GM18511 (cell line): ENCODE measurements at regions not wholly inside any gene's neighbourhood (a gene's known extent, or its start where the extent isn't known, plus 50 kb on each side); places are given as distances from the start of the nearest gene placed in this dataset.

Source experiments
- ATAC-seq: cut with Tn5 transposase; IDR thresholded peaks from one replicate; pipeline ENCODE4 v1.9.1; 2021; ENCODE audit warnings: mild to moderate bottlenecking, moderate library complexity; ENCODE audit not compliant: unreplicated experiment

DNA sequence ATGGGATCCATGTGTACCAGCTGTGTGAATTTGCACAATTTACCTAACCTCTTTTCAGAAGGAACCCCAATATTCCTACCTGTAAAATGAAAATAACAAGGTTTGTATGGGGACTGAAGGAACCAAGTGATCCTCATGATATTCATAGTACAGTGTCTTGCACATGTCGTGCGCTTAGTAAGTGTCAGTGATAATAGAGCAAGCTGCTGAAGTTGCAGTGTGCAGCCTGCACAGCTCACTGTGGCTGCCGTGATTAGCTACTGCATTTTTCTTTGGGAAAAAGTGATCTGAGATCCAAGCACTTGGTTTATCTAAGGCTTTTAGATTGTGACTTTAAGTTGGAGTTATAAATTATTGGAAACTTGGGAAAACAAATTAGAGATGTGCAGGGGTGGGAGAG, 135.9 kb upstream of the FRY start:
- no peak for ATAC-seq

GRCh38 chr13:31896427-31896826, 135.1 kb upstream of the FRY start:
- ATAC-seq: peak; percentile 69

GRCh38 chr13:31898378-31899071, 133.0 kb upstream of the FRY start:
- ATAC-seq: no peak

GRCh38 chr13:31901985-31902384, 129.6 kb upstream of the FRY start:
- ATAC-seq: no peak

GRCh38 chr13:31903111-31903815, 128.3 kb upstream of the FRY start:
- ATAC-seq: no peak

DNA sequence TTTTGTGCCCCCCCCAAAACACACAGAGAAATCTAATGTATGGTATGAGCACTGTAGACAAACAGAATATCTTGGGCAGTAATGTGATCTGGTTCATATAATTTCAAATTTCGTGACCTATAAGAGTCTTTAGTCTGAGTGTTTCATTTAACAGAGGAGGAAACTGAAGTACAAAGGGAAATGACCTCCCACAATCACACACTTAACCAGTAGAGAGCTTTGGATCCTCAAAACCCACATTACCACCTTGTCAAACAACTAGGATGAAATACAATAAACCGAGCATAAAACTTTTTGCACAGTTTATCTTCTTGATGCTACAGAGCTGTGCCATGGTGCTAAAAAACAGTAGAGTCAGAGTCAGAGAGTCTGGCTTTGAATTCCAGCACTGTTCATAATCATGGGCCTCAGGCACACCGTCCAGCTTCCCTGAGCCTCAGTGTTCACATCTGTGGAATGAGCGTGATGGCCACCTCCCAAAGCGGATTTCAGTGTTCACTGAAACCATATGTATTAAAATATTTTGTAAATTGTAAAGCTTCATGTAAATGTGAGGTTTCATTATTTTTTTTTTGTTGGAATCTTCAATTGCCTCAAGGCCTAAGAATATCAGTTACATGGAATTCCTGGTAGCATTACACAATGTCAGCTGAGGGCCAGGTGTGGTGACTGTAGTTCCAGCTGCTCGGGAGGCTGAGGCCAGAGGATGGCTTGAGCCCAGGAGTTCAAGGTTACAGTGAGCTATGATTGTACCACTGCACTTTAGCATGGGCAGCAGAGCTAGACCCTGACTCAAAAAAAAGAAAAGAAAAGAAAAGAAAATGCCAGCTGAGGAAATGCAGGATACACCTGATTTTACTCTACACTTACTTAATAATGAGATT, 126.4 kb upstream of the FRY start:
- no peak for ATAC-seq

DNA sequence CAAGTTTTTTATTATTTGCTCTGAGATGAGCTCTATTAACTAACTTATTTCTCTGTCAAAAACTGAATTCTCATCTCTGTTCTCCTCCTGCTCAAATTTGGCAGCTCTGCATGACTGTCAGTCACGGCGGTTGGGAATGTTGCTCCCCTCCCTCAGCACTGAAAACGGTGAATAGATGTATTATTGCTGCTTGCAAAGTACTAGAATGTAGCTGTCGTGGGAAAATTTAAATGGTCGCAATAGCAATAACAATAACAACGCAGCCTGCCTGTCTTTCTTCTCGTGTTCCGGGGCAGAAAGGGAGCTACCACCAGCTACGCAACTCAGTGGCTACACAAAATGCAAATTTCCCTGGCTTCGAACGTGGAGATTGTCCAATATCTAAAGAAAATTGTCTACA, 125.6 kb upstream of the FRY start:
- no peak for ATAC-seq

- no peak for ATAC-seq
Observed at GRCh38 chr13:31908696-31909411, 122.7 kb upstream of the FRY start.

GRCh38 chr13:31909864-31910551, 121.6 kb upstream of the FRY start:
- peak; percentile 45 for ATAC-seq

- no peak for ATAC-seq
Observed at GRCh38 chr13:31910633-31911032, 120.9 kb upstream of the FRY start.

DNA sequence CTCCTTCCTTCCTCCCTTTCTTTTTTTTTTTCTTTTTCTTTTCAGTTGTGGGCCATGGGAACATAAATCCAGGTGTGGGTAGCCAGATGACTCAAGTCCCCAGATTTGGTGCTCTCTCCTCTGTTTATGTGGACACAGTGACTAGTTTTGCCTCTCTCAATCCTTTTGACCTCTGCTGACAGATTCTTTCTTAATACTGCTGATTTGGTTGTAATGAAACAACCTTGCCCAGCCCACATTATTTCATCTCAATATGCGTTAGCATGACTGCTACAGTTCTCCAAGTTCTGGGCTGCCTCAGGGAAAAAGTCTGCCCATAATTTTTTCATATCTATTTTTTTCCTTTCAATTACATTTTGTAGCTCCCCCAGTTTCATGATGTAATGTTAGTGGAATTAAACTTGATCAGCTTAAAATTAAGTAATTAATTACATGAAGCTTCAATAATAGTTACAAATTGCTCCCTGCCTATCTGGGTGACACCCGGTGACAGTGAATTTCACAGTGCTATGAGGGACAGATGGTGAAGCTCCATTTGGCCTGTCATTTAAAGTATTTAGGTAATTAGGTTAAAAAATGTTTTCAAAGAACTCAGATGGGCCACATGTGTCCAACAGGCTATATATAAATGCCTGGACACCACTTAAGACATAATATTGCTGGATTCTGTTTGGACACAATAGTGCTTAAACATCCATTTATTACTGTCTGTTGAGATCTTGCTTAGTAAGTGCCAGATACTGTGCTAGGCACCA, 118.8 kb upstream of the FRY start:
- no peak for ATAC-seq

DNA sequence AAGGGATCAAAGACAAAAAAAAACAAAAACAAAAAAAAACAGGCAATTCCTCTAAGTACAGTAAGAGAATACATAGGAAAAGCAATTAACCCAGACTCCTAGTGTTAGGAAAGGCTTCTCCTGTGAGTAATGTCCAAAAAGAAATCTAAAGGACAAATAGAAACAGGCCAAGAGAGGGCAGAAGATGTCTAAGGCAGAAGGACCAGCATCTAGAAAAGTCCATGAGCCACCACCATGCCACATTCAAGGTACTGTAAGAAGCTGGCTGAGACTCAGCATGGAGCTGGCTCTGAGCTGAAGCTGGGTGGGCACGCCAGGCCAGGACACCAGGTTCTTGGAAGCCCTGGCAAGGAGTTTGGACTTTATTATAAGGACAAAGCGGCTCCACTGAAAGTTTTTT, 118.1 kb upstream of the FRY start:
- no peak for ATAC-seq

- no peak for ATAC-seq
Observed at GRCh38 chr13:31914843-31915242, 116.7 kb upstream of the FRY start.

- ATAC-seq: no peak
Observed at GRCh38 chr13:31918707-31919106, 112.9 kb upstream of the FRY start.

DNA sequence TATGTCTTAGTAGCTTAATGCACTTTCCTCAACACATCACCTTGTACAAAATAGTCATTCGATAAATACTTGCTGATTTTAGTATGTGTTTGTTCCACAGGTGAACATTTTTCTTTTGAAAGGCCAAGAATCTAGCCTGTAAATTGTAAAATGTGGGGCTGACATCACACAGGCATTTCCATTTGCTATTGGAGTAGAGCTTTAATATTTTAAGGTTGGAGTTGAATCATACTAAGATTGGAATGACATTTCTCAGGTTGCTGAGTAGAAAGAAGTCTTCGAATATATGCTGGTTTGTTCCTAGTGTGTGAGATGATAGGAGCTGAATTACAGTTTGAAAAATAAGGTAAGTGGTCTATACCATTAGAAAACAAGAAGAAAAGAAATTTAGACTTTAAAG, 112.3 kb upstream of the FRY start:
- ATAC-seq: no peak

DNA sequence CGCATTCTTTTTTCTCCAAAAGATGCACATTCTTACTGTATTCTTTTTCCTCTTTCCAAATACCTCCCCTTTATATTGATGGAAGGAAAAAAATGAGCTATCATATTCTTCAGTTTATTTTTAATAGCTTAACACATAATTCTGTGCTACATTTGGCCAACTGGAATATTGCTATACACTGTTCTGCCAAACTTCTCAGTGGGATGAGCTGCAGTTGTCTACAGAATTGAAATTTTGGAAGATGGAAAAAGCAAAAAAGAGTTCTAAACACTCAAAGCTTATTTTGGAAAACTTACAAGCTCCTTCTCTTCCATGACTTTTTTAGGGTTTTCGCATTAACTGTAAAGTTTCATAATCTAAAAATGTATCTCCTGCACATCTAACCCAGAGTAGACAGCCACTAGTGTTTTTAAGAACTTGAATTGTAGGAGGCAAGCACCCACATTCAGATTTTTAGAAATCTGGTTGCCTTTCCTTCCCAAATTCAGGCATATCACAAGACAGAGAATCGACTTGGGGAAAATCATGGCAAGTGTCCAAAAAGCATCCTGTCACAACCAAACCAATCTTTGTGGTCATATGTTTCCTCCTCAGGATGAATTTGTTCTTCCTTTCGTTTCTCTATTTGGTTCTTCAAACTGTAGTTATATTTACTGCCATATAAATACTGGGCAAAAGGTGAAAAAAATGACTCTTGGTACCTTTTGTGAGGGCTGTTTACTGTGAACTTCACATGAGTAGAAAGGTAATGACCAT, 111.4 kb upstream of the FRY start:
- ATAC-seq: no peak

- ATAC-seq: no peak
Observed at GRCh38 chr13:31920727-31921100, 110.9 kb upstream of the FRY start.

- no peak for ATAC-seq
Observed at GRCh38 chr13:31922724-31923123, 108.8 kb upstream of the FRY start.

- no peak for ATAC-seq
Observed at GRCh38 chr13:31923134-31923763, 108.3 kb upstream of the FRY start.
